ENCODE measurements at regions not wholly inside any gene's neighbourhood (a gene's known extent, or its start where the extent isn't known, plus 50 kb on each side); places are given as distances from the start of the nearest gene placed in this dataset. TPM values are rescaled to one million over a fixed set of nuclear protein-coding genes. Genes with fewer than 3 reads are reported as not detected.

GRCh38 chrX:6292599-6292998, 63.9 kb upstream of the NLGN4X start:
- TF ChIP-seq CTCF (IDR thresholded peaks at IDR 0.05; ENCODE audit: unreplicated experiment) = no peak
- Mint-ChIP-seq H3K4me1 (peaks cover 21% of the 10 kb centered on the region), H3K27me3 (ENCODE audit: low read depth) (no peaks in the 10 kb centered on the region), H3K27ac (no peak overlapping the region), H3K36me3 (no peaks in the 10 kb centered on the region), H3K4me3 (no peak overlapping the region), H3K9me3 (no peaks in the 10 kb centered on the region)
- DNase-seq (ENCODE audit: low spot score in 2 of 2, unreplicated experiment in 2 of 2) = no peak

GRCh38 chrX:6291444-6291843, 62.8 kb upstream of the NLGN4X start:
- TF ChIP-seq CTCF (IDR thresholded peaks at IDR 0.05; ENCODE audit: unreplicated experiment) = no peak
- peaks cover 21% of the 10 kb centered on the region for H3K4me1 Mint-ChIP-seq
- H3K36me3 Mint-ChIP-seq = no peaks in the 10 kb centered on the region
- no peak overlapping the region for H3K27ac Mint-ChIP-seq
- H3K9me3 Mint-ChIP-seq = no peaks in the 10 kb centered on the region
- no peak overlapping the region for H3K4me3 Mint-ChIP-seq
- H3K27me3 Mint-ChIP-seq (ENCODE audit: low read depth) = no peaks in the 10 kb centered on the region
- DNase-seq (ENCODE audit: low spot score in 2 of 2, unreplicated experiment in 2 of 2) = no peak

GRCh38 chrX:6283826-6284225, 55.2 kb upstream of the NLGN4X start:
- no peak overlapping the region for H3K27ac Mint-ChIP-seq
- H3K4me1 Mint-ChIP-seq = peaks cover 5% of the 10 kb centered on the region
- H3K27me3 Mint-ChIP-seq (ENCODE audit: low read depth) = peaks cover 24% of the 10 kb centered on the region

GRCh38 chrX:6279277-6279909, 50.7 kb upstream of the NLGN4X start:
- DNase-seq (ENCODE audit: low spot score in 2 of 2, unreplicated experiment in 2 of 2) = no peak
- H3K27me3 Mint-ChIP-seq (ENCODE audit: low read depth) = peaks cover 27% of the 10 kb centered on the region
- H3K4me1 Mint-ChIP-seq = peaks cover 2% of the 10 kb centered on the region
- no peaks in the 10 kb centered on the region for H3K36me3 Mint-ChIP-seq
- H3K27ac Mint-ChIP-seq = no peak overlapping the region
- H3K9me3 Mint-ChIP-seq = no peaks in the 10 kb centered on the region
- TF ChIP-seq CTCF (IDR thresholded peaks at IDR 0.05; ENCODE audit: unreplicated experiment) = no peak
- H3K4me3 Mint-ChIP-seq = no peak overlapping the region

More at GRCh38 chrX:6283826-6284225, 55.2 kb upstream of the NLGN4X start:
- H3K4me3 Mint-ChIP-seq = no peak overlapping the region
- H3K36me3 Mint-ChIP-seq = no peaks in the 10 kb centered on the region
- no peak for DNase-seq (ENCODE audit: low spot score in 2 of 2, unreplicated experiment in 2 of 2)
- TF ChIP-seq CTCF (IDR thresholded peaks at IDR 0.05; ENCODE audit: unreplicated experiment) = no peak
- H3K9me3 Mint-ChIP-seq = no peaks in the 10 kb centered on the region

Small RNAs in the stretch of these regions (microRNA-seq; reads per million reads assigned to microRNA genes)
- gene MIR4770 = not detected
